Lower leg skin (tissue), 4 donors: ENCODE measurements at regions not wholly inside any gene's neighbourhood (a gene's known extent, or its start where the extent isn't known, plus 50 kb on each side); places are given as distances from the start of the nearest gene placed in this dataset.

Experiments
- DNase-seq, 2 donors: peaks; one replicate each; pipeline ENCODE4 v3.0.0-alpha.2; 2019; ENCODE audit warnings: low spot score in 2 of 2
- H3K4me3 ChIP-seq: fragments of 200-600 bp; sonication (generic); 2 replicates; pipeline ENCODE4 v1.5.1; 2017; ENCODE audit warnings: mild to moderate bottlenecking, low read depth; ENCODE audit not compliant: poor library complexity, severe bottlenecking
- CTCF ChIP-seq, 3 donors: fragments of 450-650 bp; IDR thresholded peaks; one replicate each; pipeline ENCODE4 v1.5.1; 2016; ENCODE audit warnings: antibody characterized with exemption in 3 of 3, mild to moderate bottlenecking in 3 of 3, moderate library complexity in 2 of 3
- POLR2A ChIP-seq, 2 donors: fragments of 450-650 bp; IDR thresholded peaks; one replicate each; pipeline ENCODE4 v1.6.1; 2016 to 2017; ENCODE audit warnings: antibody characterized with exemption in 2 of 2, mild to moderate bottlenecking in 1 of 2, moderate library complexity in 1 of 2
- WGBS, 2 donors: methylation state at CpG; one replicate each; pipeline ENCODE4 v1.1.5; 2018; 5-methylcytosine and 5-hydroxymethylcytosine counted together
- intact Hi-C: fragments of 100-400 bp; cut with DNase I; formaldehyde crosslinking; loops from one replicate; pipeline ENCODE4 v1.15.0; 2023; ENCODE audit warnings: low total_unique reads

DNA sequence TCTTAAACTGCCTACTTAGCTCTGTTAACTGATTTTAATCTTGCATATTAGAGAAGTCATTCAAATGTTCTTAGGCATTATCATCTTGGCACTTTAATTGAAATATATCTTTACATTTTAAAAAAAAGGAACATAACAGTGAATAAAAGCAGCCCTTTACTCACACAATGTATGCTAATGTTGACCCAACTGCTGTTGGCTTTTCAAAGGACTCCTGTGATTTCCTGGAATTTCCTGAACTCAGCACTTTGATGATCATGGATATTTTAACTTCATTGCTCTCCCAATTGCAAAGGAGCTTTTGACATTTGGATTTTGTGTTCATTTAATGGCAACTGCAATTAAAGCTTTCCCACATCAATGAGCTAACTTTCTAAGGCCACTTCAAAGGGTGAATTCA lies 1230.3 kb downstream of the DIAPH3 start:
- no peak for TF ChIP-seq CTCF (IDR thresholded peaks at IDR 0.05)
- TF ChIP-seq POLR2A (IDR thresholded peaks at IDR 0.05) = no peak
- intact Hi-C loops = no loop called here
- no peak overlapping the region for H3K4me3 ChIP-seq
- DNase-seq = no peak

DNA sequence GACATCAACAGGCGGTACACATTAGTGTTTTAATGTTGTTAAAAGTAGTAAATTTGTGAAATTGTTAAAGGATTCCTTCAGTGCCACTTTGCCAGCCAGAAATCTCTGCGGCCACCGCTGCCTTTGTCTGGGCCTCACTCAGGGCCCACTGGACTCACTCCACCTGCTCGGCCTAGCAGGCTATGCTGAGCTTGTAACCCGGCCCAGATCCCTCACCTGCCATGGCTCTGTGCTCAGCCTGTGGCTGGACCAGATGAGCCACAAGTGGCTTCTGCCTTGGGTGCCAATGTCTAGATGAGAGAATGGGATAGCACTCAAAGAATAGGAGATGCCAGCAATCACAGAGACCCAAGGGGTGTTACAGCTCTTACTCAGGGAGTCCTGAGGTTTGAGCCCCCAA lies 1228.0 kb downstream of the DIAPH3 start:
- intact Hi-C loops = no loop called here

DNA sequence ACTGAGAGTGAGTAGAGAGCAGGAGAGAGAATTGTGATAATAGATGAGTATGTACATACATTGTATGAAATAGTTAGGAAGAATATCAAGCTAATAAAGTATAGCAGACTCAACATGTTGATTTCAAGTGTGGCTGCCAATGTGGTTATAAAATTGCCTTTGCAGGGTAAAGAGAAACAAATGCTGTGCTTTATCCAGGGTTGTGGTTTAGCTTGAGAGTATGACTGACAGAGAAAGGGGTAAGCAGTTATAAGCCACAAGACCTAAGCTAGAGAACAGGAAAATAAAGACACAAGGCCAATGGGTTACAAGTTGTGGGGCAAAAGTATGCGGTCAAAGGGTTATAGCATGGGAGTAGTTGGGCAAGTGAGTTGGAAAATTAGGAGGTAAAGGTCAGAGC lies 1217.5 kb downstream of the DIAPH3 start:
- TF ChIP-seq CTCF (IDR thresholded peaks at IDR 0.05) (no peak), POLR2A (IDR thresholded peaks at IDR 0.05) (no peak)
- 86 to 96% methylated on average over 1 of the region's 1 CpG for WGBS, 2 donors
- no peak for DNase-seq
- H3K4me3 ChIP-seq = no peak overlapping the region
- intact Hi-C loops = no loop called here

More for the DNA sequence above, 1228.0 kb downstream of the DIAPH3 start:
- no peak for DNase-seq
- WGBS, 2 donors = 88 to 93% methylated on average over 5 of the region's 5 CpGs
- no peak overlapping the region for H3K4me3 ChIP-seq
- TF ChIP-seq CTCF (IDR thresholded peaks at IDR 0.05) (no peak), POLR2A (IDR thresholded peaks at IDR 0.05) (no peak)

GRCh38 chr13:58949646-58950045 lies 1214.1 kb downstream of the DIAPH3 start:
- H3K4me3 ChIP-seq = no peak overlapping the region
- WGBS, 2 donors = 89 to 92% methylated on average over 9 of the region's 9 CpGs
- intact Hi-C loops = no loop called here
- DNase-seq = no peak
- TF ChIP-seq POLR2A (IDR thresholded peaks at IDR 0.05) (no peak), CTCF (IDR thresholded peaks at IDR 0.05) (no peak)

DNA sequence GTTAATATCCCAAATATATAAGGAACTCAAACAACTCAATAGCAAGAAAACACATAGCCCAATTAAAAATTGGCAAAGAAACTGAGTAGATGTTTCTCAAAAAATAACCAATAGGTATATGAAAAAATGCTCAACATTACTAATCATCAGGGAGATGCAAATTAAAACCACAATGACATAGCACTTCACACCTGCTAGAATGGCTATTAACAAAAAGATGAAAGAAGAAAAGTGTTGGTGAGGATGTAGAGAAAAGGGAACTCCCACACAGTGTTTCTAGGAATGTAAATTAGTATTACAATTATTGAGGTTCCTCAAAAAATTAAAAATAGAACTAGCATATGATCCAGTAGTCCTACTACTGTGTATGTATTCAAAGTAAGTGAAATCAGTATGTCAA lies 1212.8 kb downstream of the DIAPH3 start:
- TF ChIP-seq CTCF (IDR thresholded peaks at IDR 0.05) (no peak), POLR2A (IDR thresholded peaks at IDR 0.05) (no peak)
- DNase-seq = no peak
- no peak overlapping the region for H3K4me3 ChIP-seq
- intact Hi-C loops = no loop called here

DNA sequence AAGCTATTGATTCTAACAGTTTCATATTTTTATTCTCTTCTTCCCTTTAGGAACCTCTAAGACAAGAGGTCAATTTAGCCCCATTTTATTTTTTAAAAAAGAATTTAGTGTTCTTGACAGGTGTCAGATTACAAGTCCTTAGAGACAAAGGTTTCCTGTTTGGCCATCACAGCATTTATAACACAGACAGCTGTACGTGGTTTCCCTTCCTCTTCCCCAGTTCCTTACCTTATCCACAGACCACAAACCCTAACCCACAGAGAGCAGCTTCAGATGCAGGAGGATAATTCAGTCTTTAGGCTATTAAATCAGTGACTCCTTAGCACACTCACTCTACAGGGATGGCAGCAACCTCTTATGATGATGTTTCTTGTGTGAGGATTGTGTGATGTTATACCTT lies 1210.1 kb downstream of the DIAPH3 start:
- no peak for TF ChIP-seq CTCF (IDR thresholded peaks at IDR 0.05)
- TF ChIP-seq POLR2A (IDR thresholded peaks at IDR 0.05) = no peak
- no peak for DNase-seq
- 26 to 35% methylated on average over 1 of the region's 1 CpG for WGBS, 2 donors
- intact Hi-C loops = no loop called here
- H3K4me3 ChIP-seq = no peak overlapping the region
